SK-N-SH treated with all-trans-retinoic acid at 6 μM for 48 hours (cell line): ENCODE measurements at regions not wholly inside any gene's neighbourhood (a gene's known extent, or its start where the extent isn't known, plus 50 kb on each side); places are given as distances from the start of the nearest gene placed in this dataset.

Experiments
- ARNTL ChIP-seq: fragments of 450-650 bp; formaldehyde crosslinking; IDR thresholded peaks from 2 replicates; pipeline ENCODE4 v1.5.0; 2020; ENCODE audit warnings: low read depth, mild to moderate bottlenecking, moderate library complexity, borderline replicate concordance
- BACH2 ChIP-seq: fragments of 250-450 bp; sonication (Bioruptor Pico); IDR thresholded peaks from 2 replicates; pipeline ENCODE4 v1.9.0; 2021; ENCODE audit warnings: mild to moderate bottlenecking, borderline replicate concordance
- CSRNP3 ChIP-seq: fragments of 250-450 bp; sonication (Bioruptor Pico); IDR thresholded peaks from 2 replicates; pipeline ENCODE4 v1.5.1; 2021; ENCODE audit warnings: mild to moderate bottlenecking, moderate library complexity
- PATZ1 ChIP-seq: fragments of 250-450 bp; sonication (Bioruptor Pico); IDR thresholded peaks from 2 replicates; pipeline ENCODE4 v1.8.0; 2020; ENCODE audit warnings: mild to moderate bottlenecking, moderate library complexity, borderline replicate concordance
- RARB ChIP-seq: fragments of 250-450 bp; sonication (Bioruptor Pico); IDR thresholded peaks from 2 replicates; pipeline ENCODE4 v1.8.0; 2021; ENCODE audit warnings: mild to moderate bottlenecking, moderate library complexity
- ZC3H10 ChIP-seq: fragments of 250-450 bp; sonication (Bioruptor Pico); IDR thresholded peaks from 2 replicates; pipeline ENCODE4 v1.5.1; 2021; ENCODE audit warnings: mild to moderate bottlenecking, moderate library complexity
- ZFP3 ChIP-seq: fragments of 250-450 bp; sonication (Bioruptor Pico); IDR thresholded peaks from 2 replicates; pipeline ENCODE4 v1.5.0; 2020; ENCODE audit warnings: mild to moderate bottlenecking, moderate library complexity

DNA sequence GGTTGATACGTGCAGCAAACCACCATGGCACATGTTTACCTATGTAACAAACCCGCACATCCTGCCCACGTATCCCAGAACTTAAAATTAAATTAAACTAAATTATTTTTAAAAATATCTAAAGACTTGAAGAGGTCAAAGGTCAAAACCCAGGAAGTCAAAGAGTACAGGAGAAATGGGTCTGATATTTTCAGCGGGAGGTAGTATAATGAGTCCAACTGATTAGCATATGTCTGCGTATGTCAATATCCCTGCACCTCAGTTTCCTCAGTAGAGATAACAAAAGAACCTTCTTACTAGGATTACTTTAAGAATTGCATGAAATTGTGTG is 133.0 kb downstream of the TMEM26 start:
- TF ChIP-seq ZC3H10 (CRISPR knock-in tag), result no peak
- TF ChIP-seq ZFP3 (CRISPR knock-in tag), result no peak
- TF ChIP-seq BACH2 (CRISPR knock-in tag), result no peak
- no peak for TF ChIP-seq ARNTL (CRISPR knock-in tag)
- no peak for TF ChIP-seq RARB (CRISPR knock-in tag)
- TF ChIP-seq PATZ1 (CRISPR knock-in tag), result no peak
- TF ChIP-seq CSRNP3, result no peak
